Adipocyte (in vitro differentiated cells): ENCODE measurements at regions not wholly inside any gene's neighbourhood (a gene's known extent, or its start where the extent isn't known, plus 50 kb on each side); places are given as distances from the start of the nearest gene placed in this dataset.

ENCODE experiments used
- DNase-seq: peaks from one replicate; pipeline ENCODE4 v3.0.0-alpha.2; 2015; ENCODE audit warnings: low read depth
- H3K27me3 ChIP-seq: replicated peaks from 2 replicates; pipeline ENCODE4 v1.7.0; 2013; ENCODE audit warnings: mild to moderate bottlenecking, low read length, moderate library complexity; ENCODE audit not compliant: control insufficient read depth, insufficient read depth
- H3K36me3 ChIP-seq: 2 replicates; pipeline ENCODE4 v1.7.0; 2013; ENCODE audit warnings: low read length, mild to moderate bottlenecking, moderate library complexity; ENCODE audit not compliant: control insufficient read depth, insufficient read depth, severe bottlenecking
- H3K4me1 ChIP-seq: 2 replicates; pipeline ENCODE4 v1.7.0; 2013; ENCODE audit warnings: mild to moderate bottlenecking, low read length, moderate library complexity; ENCODE audit not compliant: control insufficient read depth, insufficient read depth
- H3K4me3 ChIP-seq: 2 replicates; pipeline ENCODE4 v1.7.0; 2013; ENCODE audit warnings: mild to moderate bottlenecking, low read length, moderate library complexity
- H3K9ac ChIP-seq: 2 replicates; pipeline ENCODE4 v1.7.0; 2013; ENCODE audit warnings: mild to moderate bottlenecking, low read length, moderate library complexity
- H3K9me3 ChIP-seq: 2 replicates; pipeline ENCODE4 v1.7.0; 2013; ENCODE audit warnings: mild to moderate bottlenecking, low read length, moderate library complexity; ENCODE audit not compliant: control insufficient read depth

DNA sequence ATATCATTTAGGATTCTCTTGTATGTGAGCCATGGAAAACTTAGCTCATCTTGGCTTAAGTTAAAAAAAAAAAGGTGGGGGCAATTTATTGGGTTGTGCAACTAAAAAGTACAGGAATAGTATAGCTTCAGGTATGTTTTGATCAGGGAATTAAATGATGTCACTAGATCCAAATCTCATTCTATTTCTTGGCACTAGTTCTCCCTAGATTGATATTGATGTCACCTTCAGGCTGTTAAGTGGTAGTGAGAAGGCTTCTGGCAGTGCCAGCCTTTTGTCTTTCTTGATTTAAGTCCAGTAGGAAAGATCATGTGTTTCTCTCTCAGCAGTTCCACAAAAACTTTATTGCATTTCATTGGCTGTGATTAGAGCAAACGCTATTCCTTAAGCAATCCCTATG is 65.0 kb upstream of the ZBED5 start:
- no peak for DNase-seq
- H3K9me3 ChIP-seq, result peaks cover 10% of the 10 kb centered on the region
- H3K4me1 ChIP-seq, result peaks cover 34% of the 10 kb centered on the region
- H3K27me3 ChIP-seq, result no peaks in the 10 kb centered on the region
- no peak overlapping the region for H3K4me3 ChIP-seq
- no peaks in the 10 kb centered on the region for H3K36me3 ChIP-seq
- no peak overlapping the region for H3K9ac ChIP-seq

GRCh38 chr11:10920875-10921274 is 63.0 kb upstream of the ZBED5 start:
- Histone ChIP-seq H3K9me3 (peaks cover 15% of the 10 kb centered on the region), H3K9ac (no peak overlapping the region), H3K27me3 (no peaks in the 10 kb centered on the region), H3K36me3 (no peaks in the 10 kb centered on the region), H3K4me1 (peaks cover 24% of the 10 kb centered on the region), H3K4me3 (no peak overlapping the region)
- no peak for DNase-seq

GRCh38 chr11:10920205-10920604 is 62.4 kb upstream of the ZBED5 start:
- peak; percentile 79 for DNase-seq
- no peak overlapping the region for H3K4me3 ChIP-seq
- no peaks in the 10 kb centered on the region for H3K36me3 ChIP-seq
- H3K27me3 ChIP-seq, result no peaks in the 10 kb centered on the region
- H3K4me1 ChIP-seq, result peaks cover 21% of the 10 kb centered on the region
- peaks cover 15% of the 10 kb centered on the region for H3K9me3 ChIP-seq
- no peak overlapping the region for H3K9ac ChIP-seq

DNA sequence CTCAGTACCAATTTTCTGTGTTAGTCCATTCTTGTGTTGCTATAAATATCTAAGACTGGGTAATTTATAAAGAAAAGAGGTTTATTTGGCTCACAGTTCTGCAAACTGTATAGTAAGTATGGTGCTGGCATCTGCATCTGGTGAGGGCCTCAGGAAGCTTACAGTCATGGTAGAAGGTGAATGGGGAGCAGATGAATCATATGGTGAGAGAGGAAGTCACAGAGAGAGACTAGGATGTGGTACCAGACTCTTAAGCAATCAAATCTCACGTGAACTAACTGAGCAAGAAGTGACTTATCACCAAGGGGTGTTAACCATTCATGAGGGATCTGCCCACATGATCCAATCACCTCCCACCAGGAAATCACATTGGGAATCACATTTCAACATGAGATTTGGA is 60.8 kb upstream of the ZBED5 start:
- H3K27me3 ChIP-seq, result no peaks in the 10 kb centered on the region
- peaks cover 25% of the 10 kb centered on the region for H3K4me1 ChIP-seq
- no peak overlapping the region for H3K9ac ChIP-seq
- H3K4me3 ChIP-seq, result no peak overlapping the region
- DNase-seq, result no peak
- H3K36me3 ChIP-seq, result no peaks in the 10 kb centered on the region
- H3K9me3 ChIP-seq, result peaks cover 15% of the 10 kb centered on the region

DNA sequence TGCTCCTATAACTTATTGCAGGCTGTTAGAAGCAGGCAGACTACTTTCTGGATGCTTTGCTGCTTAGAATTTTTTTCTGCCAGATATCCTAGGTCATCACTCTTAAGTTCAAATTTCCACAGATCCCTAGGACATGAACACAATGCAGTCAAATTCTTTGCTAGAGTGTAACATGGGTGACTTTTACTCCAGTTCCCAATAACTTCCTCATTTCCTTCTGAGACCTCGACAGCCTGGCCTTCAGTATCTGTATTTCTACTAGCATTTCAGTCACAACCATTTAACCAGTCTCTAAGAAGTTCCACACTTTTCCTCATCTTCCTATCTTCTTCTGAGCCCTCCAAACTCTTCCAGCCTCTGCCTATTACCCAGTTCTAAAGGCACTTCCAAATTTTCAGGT is 60.4 kb upstream of the ZBED5 start:
- Histone ChIP-seq H3K4me3 (no peak overlapping the region), H3K36me3 (no peaks in the 10 kb centered on the region), H3K27me3 (no peaks in the 10 kb centered on the region), H3K9ac (no peak overlapping the region), H3K9me3 (peaks cover 15% of the 10 kb centered on the region), H3K4me1 (peaks cover 29% of the 10 kb centered on the region)
- no peak for DNase-seq

DNA sequence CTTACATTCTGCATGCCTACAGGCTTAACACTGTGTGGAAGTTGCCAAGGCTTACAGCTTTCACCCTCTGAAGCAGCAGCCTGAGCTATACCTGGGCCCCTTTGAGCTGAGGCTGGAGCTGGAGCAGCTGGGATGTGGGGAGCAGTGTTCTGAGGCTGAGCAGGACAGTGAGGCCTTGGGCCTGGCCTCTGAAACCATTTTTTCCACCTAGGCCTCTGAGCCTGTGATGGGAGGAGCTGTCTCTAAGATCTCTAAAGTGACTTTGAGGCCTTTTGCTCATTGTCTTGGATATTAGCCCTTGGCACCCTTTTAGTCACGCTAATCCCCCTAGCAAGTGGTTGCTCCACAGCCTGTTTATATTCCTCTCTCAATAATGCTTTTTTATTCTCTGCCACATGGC is 59.9 kb upstream of the ZBED5 start:
- H3K4me1 ChIP-seq, result peaks cover 34% of the 10 kb centered on the region
- no peak for DNase-seq

DNA sequence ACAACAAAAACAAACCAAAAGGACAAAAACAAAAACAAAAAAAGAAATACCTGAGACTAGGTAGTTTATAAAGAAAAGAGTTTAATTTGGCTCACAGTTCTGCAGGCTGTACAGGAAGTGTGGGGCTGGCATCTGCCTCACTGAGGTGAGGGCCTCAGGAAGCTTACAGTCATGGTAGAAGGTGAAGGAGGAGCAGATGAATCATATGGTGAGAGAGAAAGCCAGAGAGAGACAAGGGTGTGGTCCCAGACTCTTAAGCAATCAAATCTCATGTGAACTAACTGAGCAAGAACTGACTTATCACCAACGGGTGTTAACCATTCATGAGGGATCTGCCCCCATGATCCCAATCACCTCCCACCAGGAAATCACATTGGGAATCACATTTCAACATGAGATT is 58.8 kb upstream of the ZBED5 start:
- peaks cover 34% of the 10 kb centered on the region for H3K4me1 ChIP-seq
- no peak for DNase-seq
- no peak overlapping the region for H3K4me3 ChIP-seq
- H3K27me3 ChIP-seq, result no peaks in the 10 kb centered on the region
- no peaks in the 10 kb centered on the region for H3K36me3 ChIP-seq
- H3K9me3 ChIP-seq, result peaks cover 15% of the 10 kb centered on the region
- no peak overlapping the region for H3K9ac ChIP-seq

More for the DNA sequence above, 59.9 kb upstream of the ZBED5 start:
- Histone ChIP-seq H3K9ac (no peak overlapping the region), H3K4me3 (peak overlapping the region; percentile 26), H3K9me3 (peaks cover 15% of the 10 kb centered on the region), H3K27me3 (no peaks in the 10 kb centered on the region), H3K36me3 (no peaks in the 10 kb centered on the region)

DNA sequence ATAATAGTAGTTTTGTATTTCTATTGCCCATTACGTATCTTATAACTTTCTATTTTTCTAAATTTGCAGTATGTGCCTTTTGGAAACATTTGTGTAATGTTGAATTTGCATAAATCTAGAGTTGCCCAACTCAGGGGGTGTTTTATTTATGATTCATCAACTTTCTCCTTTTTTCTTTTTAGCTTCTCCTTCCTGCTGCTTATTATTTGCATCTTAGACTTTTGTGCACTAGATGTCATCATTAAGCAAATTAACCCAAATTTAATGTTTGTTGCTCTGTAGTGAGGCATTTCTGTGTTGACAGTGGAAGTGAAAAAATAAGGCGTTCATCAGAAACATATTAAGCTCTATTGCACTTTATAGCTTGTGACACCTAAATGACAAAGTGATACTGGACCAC is 56.2 kb upstream of the ZBED5 start:
- Histone ChIP-seq H3K36me3 (no peaks in the 10 kb centered on the region), H3K9ac (no peak overlapping the region), H3K9me3 (peaks cover 15% of the 10 kb centered on the region), H3K27me3 (no peaks in the 10 kb centered on the region), H3K4me3 (no peak overlapping the region), H3K4me1 (peaks cover 22% of the 10 kb centered on the region)
- DNase-seq, result peak; percentile 52

DNA sequence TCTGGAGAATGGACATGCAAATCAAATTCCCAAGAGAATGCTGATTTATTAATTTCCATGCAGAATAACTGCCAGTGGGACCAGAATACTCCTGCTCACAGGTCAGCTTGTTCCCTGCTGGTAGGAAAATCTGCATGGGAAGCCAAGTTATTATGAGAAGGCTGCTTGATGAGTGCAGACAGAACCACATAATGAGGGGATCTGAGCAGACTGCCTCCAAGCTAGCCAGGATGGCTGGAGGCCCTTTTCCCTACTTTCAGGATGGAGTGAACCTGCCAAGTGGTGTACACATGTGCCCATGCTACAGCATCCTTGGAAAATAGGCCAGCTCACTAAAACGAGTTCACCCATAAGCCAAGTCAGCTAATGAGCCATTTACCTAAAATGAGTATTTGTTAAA is 55.2 kb upstream of the ZBED5 start:
- H3K9me3 ChIP-seq, result peaks cover 7% of the 10 kb centered on the region
- H3K27me3 ChIP-seq, result no peaks in the 10 kb centered on the region
- no peak for DNase-seq
- no peaks in the 10 kb centered on the region for H3K36me3 ChIP-seq
- no peak overlapping the region for H3K4me3 ChIP-seq
- peaks cover 27% of the 10 kb centered on the region for H3K4me1 ChIP-seq
- no peak overlapping the region for H3K9ac ChIP-seq

GRCh38 chr11:10911907-10912306 is 54.1 kb upstream of the ZBED5 start:
- Histone ChIP-seq H3K27me3 (no peaks in the 10 kb centered on the region), H3K4me3 (no peak overlapping the region), H3K9me3 (no peaks in the 10 kb centered on the region), H3K4me1 (peaks cover 34% of the 10 kb centered on the region), H3K36me3 (no peaks in the 10 kb centered on the region), H3K9ac (no peak overlapping the region)
- DNase-seq, result no peak

GRCh38 chr11:10909141-10909883 is 51.5 kb upstream of the ZBED5 start:
- H3K36me3 ChIP-seq, result no peaks in the 10 kb centered on the region
- no peaks in the 10 kb centered on the region for H3K27me3 ChIP-seq
- no peak overlapping the region for H3K4me3 ChIP-seq
- H3K4me1 ChIP-seq, result peaks cover 38% of the 10 kb centered on the region
- no peak overlapping the region for H3K9ac ChIP-seq
- peak; percentile 43 for DNase-seq
- H3K9me3 ChIP-seq, result no peaks in the 10 kb centered on the region
